HEK293 (cell line): ENCODE measurements at regions not wholly inside any gene's neighbourhood (a gene's known extent, or its start where the extent isn't known, plus 50 kb on each side); places are given as distances from the start of the nearest gene placed in this dataset.
"Not testable (repeated sequence)": the region's sequence is repeated elsewhere in the genome, so short reads cannot be mapped to it uniquely, and the experiment has no call there.

ENCODE experiments used
- CTCF ChIA-PET: fragments of 350-600 bp; formaldehyde crosslinking; extraction: SDS; loops from one replicate; lab custom pipeline; 2021; ENCODE audit warnings: antibody characterized with exemption; lab: Yijun Ruan, JAX
- POLR2A ChIA-PET: fragments of 300-600 bp; formaldehyde crosslinking; extraction: SDS; loops from one replicate; lab custom pipeline; 2020; ENCODE audit warnings: antibody characterized with exemption, inconsistent platforms; lab: Yijun Ruan, JAX
- H3K27ac ChIP-seq: fragments of 200-500 bp; sonication (Bioruptor generic); 2 replicates; pipeline ENCODE4 v1.5.1; 2014; ENCODE audit warnings: low read depth, low read length, control low read depth, inconsistent platforms; ENCODE audit errors: extremely low read depth
- H3K36me3 ChIP-seq, 2 experiments: fragments of 200-500 bp in 1 of 2; sonication (Bioruptor generic) in 1 of 2; 1 replicate in 1 of 2; 2 replicates in 1 of 2; pipeline ENCODE4 v1.5.1; 2014 to 2017; ENCODE audit warnings: inconsistent platforms in 2 of 2, low read length in 2 of 2; ENCODE audit not compliant: control insufficient read depth in 2 of 2, insufficient read depth in 1 of 2
- H3K4me1 ChIP-seq: fragments of 200-500 bp; sonication (Bioruptor generic); 2 replicates; pipeline ENCODE4 v1.5.1; 2014; ENCODE audit warnings: mild to moderate bottlenecking, low read length, inconsistent platforms; ENCODE audit not compliant: control insufficient read depth, insufficient read depth
- H3K4me3 ChIP-seq: 2 replicates; pipeline ENCODE4 v1.5.1; 2011; ENCODE audit warnings: low read depth, mild to moderate bottlenecking, control low read depth, low read length, moderate library complexity
- H3K9me3 ChIP-seq: fragments of 200-500 bp; sonication (Bioruptor generic); 2 replicates; pipeline ENCODE4 v1.5.1; 2014; ENCODE audit warnings: low read depth, low read length, inconsistent platforms; ENCODE audit not compliant: control insufficient read depth, insufficient read depth
- CTCF ChIP-seq: fragments of 450-650 bp; formaldehyde crosslinking; IDR thresholded peaks from 2 replicates; pipeline ENCODE4 v1.5.1; 2016; ENCODE audit warnings: missing biosample characterization, missing genetic modification characterization
- MZF1 ChIP-seq: fragments of 450-650 bp; formaldehyde crosslinking; IDR thresholded peaks from 2 replicates; pipeline ENCODE4 v1.5.1; 2017; ENCODE audit warnings: missing biosample characterization, missing genetic modification characterization, borderline replicate concordance
- PRDM1 ChIP-seq: fragments of 450-650 bp; formaldehyde crosslinking; IDR thresholded peaks from 2 replicates; pipeline ENCODE4; 2016; ENCODE audit warnings: missing biosample characterization, missing genetic modification characterization
- ZBTB11 ChIP-seq: fragments of 450-650 bp; formaldehyde crosslinking; conservative IDR thresholded peaks from 2 replicates; pipeline ENCODE4 v1.5.1; 2016; ENCODE audit warnings: low read depth, missing biosample characterization, missing genetic modification characterization
- ZBTB49 ChIP-seq: fragments of 450-650 bp; formaldehyde crosslinking; IDR thresholded peaks from 2 replicates; pipeline ENCODE4 v1.5.1; 2016; ENCODE audit warnings: missing biosample characterization, missing genetic modification characterization, low read depth
- ZIC2 ChIP-seq: fragments of 450-650 bp; formaldehyde crosslinking; IDR thresholded peaks from 2 replicates; pipeline ENCODE4 v1.5.1; 2016; ENCODE audit warnings: missing biosample characterization, missing genetic modification characterization
- ZNF19 ChIP-seq: fragments of 450-650 bp; formaldehyde crosslinking; IDR thresholded peaks from 2 replicates; pipeline ENCODE4; 2016; ENCODE audit warnings: missing biosample characterization, missing genetic modification characterization, low read depth
- ZNF449 ChIP-seq: fragments of 450-650 bp; formaldehyde crosslinking; IDR thresholded peaks from 2 replicates; pipeline ENCODE4 v1.5.1; 2017; ENCODE audit warnings: missing biosample characterization, mild to moderate bottlenecking, missing genetic modification characterization, moderate library complexity
- ZNF639 ChIP-seq: fragments of 450-650 bp; formaldehyde crosslinking; IDR thresholded peaks from 2 replicates; pipeline ENCODE4 v1.5.1; 2016; ENCODE audit warnings: missing biosample characterization, missing genetic modification characterization
- ZSCAN16 ChIP-seq: fragments of 450-650 bp; formaldehyde crosslinking; IDR thresholded peaks from 2 replicates; pipeline ENCODE4 v1.5.1; 2016; ENCODE audit warnings: missing biosample characterization, missing genetic modification characterization
- ZSCAN4 ChIP-seq: fragments of 450-650 bp; formaldehyde crosslinking; IDR thresholded peaks from 2 replicates; pipeline ENCODE4 v1.5.1; 2017; ENCODE audit warnings: missing biosample characterization, missing genetic modification characterization

GRCh38 chr1:8121261-8122159 is 95.4 kb upstream of the ERRFI1 start (continued):
- peak; percentile 57 for TF ChIP-seq PRDM1

- H3K4me1 ChIP-seq, result peaks cover 6% of the 10 kb centered on the region
- ChIA-PET CTCF (no interaction called here), POLR2A (no interaction called here)
- H3K4me3 ChIP-seq, result no peak overlapping the region
- no peak overlapping the region for H3K27ac ChIP-seq
- no peaks in the 10 kb centered on the region for H3K9me3 ChIP-seq
- peak; percentile 63; the same call in 1 of the 2 replicates for TF ChIP-seq ZSCAN16 (tag by site-specific recombination)
- TF ChIP-seq MZF1, result no peak
- H3K36me3 ChIP-seq, result no peaks in the 10 kb centered on the region
Measured at GRCh38 chr1:8120693-8121260, 94.7 kb upstream of the ERRFI1 start.

- H3K4me1 ChIP-seq, H3K9me3 ChIP-seq, POLR2A ChIA-PET, H3K36me3 ChIP-seq, H3K27ac ChIP-seq, H3K4me3 ChIP-seq: not testable (repeated sequence)
- CTCF ChIA-PET, result interaction anchor here (0.8 kb wide), 1 partner anchor 103 kb away, joined by 5 read pairs; no protein-coding TSS in a partner anchor
Measured at GRCh38 chr1:8118736-8119135, 92.6 kb upstream of the ERRFI1 start.

GRCh38 chr1:8118031-8118451 is 91.9 kb upstream of the ERRFI1 start:
- H3K36me3 ChIP-seq, result no peaks in the 10 kb centered on the region
- H3K4me1 ChIP-seq, result peaks cover 6% of the 10 kb centered on the region
- POLR2A ChIA-PET, result no interaction called here
- TF ChIP-seq ZNF19, result no peak
- no peak for TF ChIP-seq ZSCAN4 (tag by site-specific recombination)
- TF ChIP-seq ZIC2, result peak; percentile 20; the same call in 1 of the 2 replicates
- TF ChIP-seq ZNF639 (tag by site-specific recombination), result no peak
- TF ChIP-seq, all 188 proteins: peak for 1
- H3K9me3 ChIP-seq, result no peaks in the 10 kb centered on the region
- CTCF ChIA-PET, result interaction anchor here (0.8 kb wide), 1 partner anchor 103 kb away, joined by 5 read pairs; no protein-coding TSS in a partner anchor
- no peak overlapping the region for H3K4me3 ChIP-seq
- no peak overlapping the region for H3K27ac ChIP-seq

- POLR2A ChIA-PET, result no interaction called here
- peak overlapping the region; percentile 74 for H3K27ac ChIP-seq
- TF ChIP-seq CTCF (tag by site-specific recombination), result no peak
- 0 out of 2 replicates have a peak, but pooled peaks have one; percentile 11 for TF ChIP-seq ZNF449
- no peak for TF ChIP-seq ZBTB49 (tag by site-specific recombination)
- no peak for TF ChIP-seq ZBTB11 (tag by site-specific recombination)
Measured at GRCh38 chr1:8116894-8117264, 90.8 kb upstream of the ERRFI1 start.

More at GRCh38 chr1:8116894-8117264, 90.8 kb upstream of the ERRFI1 start:
- CTCF ChIA-PET, result no interaction called here
- H3K9me3 ChIP-seq, result no peaks in the 10 kb centered on the region
- H3K36me3 ChIP-seq, result no peaks in the 10 kb centered on the region
- H3K4me1 ChIP-seq, result peaks cover 6% of the 10 kb centered on the region
- H3K4me3 ChIP-seq, result no peak overlapping the region
